OCI-LY7 (cell line): ENCODE measurements at regions not wholly inside any gene's neighbourhood (a gene's known extent, or its start where the extent isn't known, plus 50 kb on each side); places are given as distances from the start of the nearest gene placed in this dataset. TPM values are rescaled to one million over a fixed set of nuclear protein-coding genes. Genes with fewer than 3 reads are reported as not detected.

Experiments
- BruUV-seq: library from RNA; stranded (reverse); fragments of 400-500 nt; replicated peaks from 2 replicates; lab custom pipeline; 2021; lab: Mats Ljungman, UMichigan
- CTCF ChIA-PET: fragments of 300-600 bp; sonication (Branson Sonifier 250); formaldehyde crosslinking; loops from one replicate; lab custom pipeline; 2022; ENCODE audit warnings: antibody characterized with exemption; ENCODE audit not compliant: unreplicated experiment; lab: Charles Lee
- POLR2A ChIA-PET: fragments of 300-600 bp; sonication (Branson Sonifier 250); formaldehyde crosslinking; loops from one replicate; lab custom pipeline; 2022; ENCODE audit warnings: antibody characterized with exemption; lab: Charles Lee
- DNase-seq: peaks from one replicate; pipeline ENCODE4 v3.0.0-alpha.2; 2015; ENCODE audit warnings: low spot score
- H2AFZ ChIP-seq: fragments of 200-600 bp; sonication (generic), shearing (Covaris generic); 2 replicates; pipeline ENCODE4 v1.6.1; 2014; ENCODE audit warnings: mild to moderate bottlenecking, antibody characterized with exemption, low read length, moderate library complexity
- H3K27ac ChIP-seq: fragments of 200-600 bp; sonication (generic); 2 replicates; pipeline ENCODE4 v1.5.1; 2014; ENCODE audit warnings: mixed run types, low read depth, mild to moderate bottlenecking, moderate library complexity, low read length, inconsistent platforms; ENCODE audit not compliant: poor library complexity, severe bottlenecking
- H3K36me3 ChIP-seq: fragments of 200-600 bp; sonication (generic); 2 replicates; pipeline ENCODE4 v1.6.1; 2014; ENCODE audit warnings: mild to moderate bottlenecking, antibody characterized with exemption, low read length, moderate library complexity, mixed read lengths; ENCODE audit not compliant: insufficient read depth
- H3K4me1 ChIP-seq: fragments of 200-600 bp; sonication (generic); 2 replicates; pipeline ENCODE4 v1.5.1; 2014; ENCODE audit warnings: mild to moderate bottlenecking, low read length; ENCODE audit not compliant: insufficient read depth, poor library complexity, severe bottlenecking
- H3K4me2 ChIP-seq: fragments of 200-600 bp; sonication (generic); 2 replicates; pipeline ENCODE4 v1.6.1; 2014; ENCODE audit warnings: mild to moderate bottlenecking, low read length
- H3K4me3 ChIP-seq: fragments of 200-600 bp; sonication (generic); 2 replicates; pipeline ENCODE4 v1.5.1; 2014; ENCODE audit warnings: mild to moderate bottlenecking, low read depth, low read length; ENCODE audit not compliant: poor library complexity, severe bottlenecking
- H3K79me2 ChIP-seq: fragments of 200-600 bp; sonication (generic); 2 replicates; pipeline ENCODE4 v1.6.1; 2016; ENCODE audit warnings: low read depth, mild to moderate bottlenecking, low read length, moderate library complexity, mixed read lengths; ENCODE audit not compliant: insufficient read depth
- H3K9me2 ChIP-seq: fragments of 200-600 bp; sonication (generic); 2 replicates; pipeline ENCODE4 v1.6.1; 2016; ENCODE audit warnings: mild to moderate bottlenecking, low read length, mixed read lengths; ENCODE audit not compliant: insufficient read depth
- H3K9me3 ChIP-seq: fragments of 200-600 bp; sonication (generic); 2 replicates; pipeline ENCODE4 v1.6.1; 2014; ENCODE audit warnings: mild to moderate bottlenecking, mixed run types, low read length, mixed read lengths
- H4K20me1 ChIP-seq: fragments of 200-600 bp; sonication (generic); 2 replicates; pipeline ENCODE4 v1.6.1; 2014; ENCODE audit warnings: mild to moderate bottlenecking, antibody characterized with exemption, low read length, moderate library complexity, mixed read lengths; ENCODE audit not compliant: insufficient read depth
- EZH2phosphoT487 ChIP-seq: fragments of 200-600 bp; sonication (generic); IDR thresholded peaks from 2 replicates; pipeline ENCODE4 v1.6.1; 2018; ENCODE audit warnings: low read depth, borderline replicate concordance, mild to moderate bottlenecking, mixed run types, antibody characterized with exemption, low read length, moderate library complexity, mixed read lengths
- intact Hi-C: fragments of 100-400 bp; cut with micrococcal nuclease; formaldehyde crosslinking; loops from one replicate; pipeline ENCODE4 v1.10.0; 2022; ENCODE audit not compliant: unreplicated experiment
- small RNA-seq: library from RNA; depleted of rRNA; stranded (forward); fragments of <200 nt; gene quantifications from one replicate; pipeline ENCODE3, GENCODE V24; 2014
- TF ChIP-seq, protein P1 (sequence below): fragments of 200-600 bp; sonication (generic); conservative IDR thresholded peaks from 2 replicates; pipeline ENCODE4 v1.5.1; 2014; ENCODE audit warnings: mild to moderate bottlenecking, antibody characterized with exemption, low read length, moderate library complexity, mixed read lengths

DNA sequence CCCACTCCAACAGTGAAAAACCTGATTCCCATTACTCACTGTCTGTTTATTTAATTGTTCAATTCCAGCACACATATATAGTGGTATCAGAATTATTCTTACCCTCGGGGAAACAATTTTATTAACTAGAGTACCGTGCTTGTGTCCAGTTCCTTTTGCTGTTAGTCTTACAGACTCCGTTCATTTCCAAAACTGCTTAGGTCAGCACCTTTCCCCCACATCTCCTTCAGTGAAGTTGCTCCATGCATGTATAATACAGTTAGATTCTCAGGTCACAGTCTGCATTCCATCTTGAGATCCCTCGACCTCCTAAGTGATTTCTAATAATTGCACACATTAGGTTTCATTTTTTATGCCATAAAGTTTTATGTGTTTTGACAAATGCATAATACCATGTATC lies 56.3 kb upstream of the ZNF521 start:
- no peaks in the 10 kb centered on the region for H3K36me3 ChIP-seq
- H3K9me3 ChIP-seq = no peaks in the 10 kb centered on the region
- TF ChIP-seq, protein P1, sequence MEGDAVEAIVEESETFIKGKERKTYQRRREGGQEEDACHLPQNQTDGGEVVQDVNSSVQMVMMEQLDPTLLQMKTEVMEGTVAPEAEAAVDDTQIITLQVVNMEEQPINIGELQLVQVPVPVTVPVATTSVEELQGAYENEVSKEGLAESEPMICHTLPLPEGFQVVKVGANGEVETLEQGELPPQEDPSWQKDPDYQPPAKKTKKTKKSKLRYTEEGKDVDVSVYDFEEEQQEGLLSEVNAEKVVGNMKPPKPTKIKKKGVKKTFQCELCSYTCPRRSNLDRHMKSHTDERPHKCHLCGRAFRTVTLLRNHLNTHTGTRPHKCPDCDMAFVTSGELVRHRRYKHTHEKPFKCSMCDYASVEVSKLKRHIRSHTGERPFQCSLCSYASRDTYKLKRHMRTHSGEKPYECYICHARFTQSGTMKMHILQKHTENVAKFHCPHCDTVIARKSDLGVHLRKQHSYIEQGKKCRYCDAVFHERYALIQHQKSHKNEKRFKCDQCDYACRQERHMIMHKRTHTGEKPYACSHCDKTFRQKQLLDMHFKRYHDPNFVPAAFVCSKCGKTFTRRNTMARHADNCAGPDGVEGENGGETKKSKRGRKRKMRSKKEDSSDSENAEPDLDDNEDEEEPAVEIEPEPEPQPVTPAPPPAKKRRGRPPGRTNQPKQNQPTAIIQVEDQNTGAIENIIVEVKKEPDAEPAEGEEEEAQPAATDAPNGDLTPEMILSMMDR = no peak
- no peak for TF ChIP-seq EZH2phosphoT487
- no peak overlapping the region for H3K4me2 ChIP-seq
- no peak overlapping the region for H2AFZ ChIP-seq
- H3K27ac ChIP-seq = no peak overlapping the region
- H3K9me2 ChIP-seq = no peaks in the 10 kb centered on the region
- ChIA-PET POLR2A (interaction anchor here (0.6 kb wide), 1 partner anchor 102 kb away, joined by 3 read pairs; no protein-coding TSS in a partner anchor), CTCF (no interaction called here)
- no peaks in the 10 kb centered on the region for H3K79me2 ChIP-seq
- no peak overlapping the region for H3K4me3 ChIP-seq
- H4K20me1 ChIP-seq = no peaks in the 10 kb centered on the region
- DNase-seq = no peak
- no TSS peak for BruUV-seq
- no peaks in the 10 kb centered on the region for H3K4me1 ChIP-seq
- intact Hi-C loops = no loop called here

Small RNA genes in the stretch of these regions (small RNA-seq; reads per million reads assigned to genes)
- not detected for gene AC027229.1
- gene RN7SL97P = not detected
